GM12891 (cell line): ENCODE measurements at regions not wholly inside any gene's neighbourhood (a gene's known extent, or its start where the extent isn't known, plus 50 kb on each side); places are given as distances from the start of the nearest gene placed in this dataset.

ENCODE experiments used
- DNase-seq: peaks from one replicate; pipeline ENCODE4 v3.0.0; 2011; ENCODE audit warnings: low spot score; ENCODE audit not compliant: insufficient read length
- FAIRE-seq: peaks from 2 replicates; lab custom pipeline; 2011; peaks lifted over from hg19 to GRCh38; lab: Jason Lieb, UNC
- PAX5 ChIP-seq: IDR thresholded peaks from 2 replicates; pipeline ENCODE4 v1.6.1; 2011; ENCODE audit warnings: low read length, moderate library complexity, mild to moderate bottlenecking; ENCODE audit not compliant: insufficient read depth, severe bottlenecking
- POLR2A ChIP-seq: IDR thresholded peaks from 2 replicates; pipeline ENCODE4 v1.6.1; 2011; ENCODE audit warnings: low read depth, low read length, control low read depth
- POLR2AphosphoS5 ChIP-seq: IDR thresholded peaks from 2 replicates; pipeline ENCODE4 v1.6.1; 2011; ENCODE audit warnings: low read depth, low read length, control low read depth
- POU2F2 ChIP-seq: IDR thresholded peaks from 2 replicates; pipeline ENCODE4 v1.6.1; 2011; ENCODE audit warnings: low read depth, mild to moderate bottlenecking, control low read depth, low read length, moderate library complexity
- SPI1 ChIP-seq: IDR thresholded peaks from 2 replicates; pipeline ENCODE4 v1.6.1; 2011; ENCODE audit warnings: low read depth, low read length, control low read depth
- TAF1 ChIP-seq: IDR thresholded peaks from 2 replicates; pipeline ENCODE4 v1.6.1; 2011; ENCODE audit warnings: low read depth, low read length, control low read depth

GRCh38 chrX:35682476-35682875 is 115.7 kb upstream of the MAGEB16 start:
- TF ChIP-seq PAX5 (no peak), SPI1 (no peak), POU2F2 (no peak), POLR2AphosphoS5 (no peak), TAF1 (no peak), POLR2A (no peak)
- no peak for FAIRE-seq
- DNase-seq = no peak

- TF ChIP-seq PAX5 = no peak
- no peak for TF ChIP-seq TAF1
- TF ChIP-seq POLR2A = no peak
- no peak for TF ChIP-seq POLR2AphosphoS5
- TF ChIP-seq SPI1 = no peak
- TF ChIP-seq POU2F2 = no peak
- DNase-seq (no peak), FAIRE-seq (no peak)
These were observed 101.3 kb upstream of the MAGEB16 start for GRCh38 chrX:35696760-35697234.

GRCh38 chrX:35699642-35700041 is 98.5 kb upstream of the MAGEB16 start:
- FAIRE-seq = peak; percentile 95
- DNase-seq = no peak
- TF ChIP-seq SPI1 = peak; percentile 82
- TF ChIP-seq POU2F2 = no peak
- no peak for TF ChIP-seq POLR2AphosphoS5
- TF ChIP-seq TAF1 = no peak

- no peak for DNase-seq
- no peak for FAIRE-seq
- TF ChIP-seq POLR2A (no peak), POU2F2 (no peak), SPI1 (no peak), POLR2AphosphoS5 (no peak), TAF1 (no peak), PAX5 (no peak)
These were observed 98.0 kb upstream of the MAGEB16 start for GRCh38 chrX:35700121-35700520.

GRCh38 chrX:35711281-35711680 is 86.9 kb upstream of the MAGEB16 start:
- FAIRE-seq (no peak), DNase-seq (no peak)
- no peak for TF ChIP-seq POU2F2
- TF ChIP-seq PAX5 = no peak
- TF ChIP-seq POLR2AphosphoS5 = no peak
- no peak for TF ChIP-seq POLR2A
- TF ChIP-seq SPI1 = no peak
- no peak for TF ChIP-seq TAF1

- FAIRE-seq = no peak
- DNase-seq = no peak
- TF ChIP-seq POU2F2 (no peak), POLR2AphosphoS5 (no peak), POLR2A (no peak), TAF1 (no peak), PAX5 (no peak), SPI1 (no peak)
These were observed 76.0 kb upstream of the MAGEB16 start for GRCh38 chrX:35722128-35722527.

DNA sequence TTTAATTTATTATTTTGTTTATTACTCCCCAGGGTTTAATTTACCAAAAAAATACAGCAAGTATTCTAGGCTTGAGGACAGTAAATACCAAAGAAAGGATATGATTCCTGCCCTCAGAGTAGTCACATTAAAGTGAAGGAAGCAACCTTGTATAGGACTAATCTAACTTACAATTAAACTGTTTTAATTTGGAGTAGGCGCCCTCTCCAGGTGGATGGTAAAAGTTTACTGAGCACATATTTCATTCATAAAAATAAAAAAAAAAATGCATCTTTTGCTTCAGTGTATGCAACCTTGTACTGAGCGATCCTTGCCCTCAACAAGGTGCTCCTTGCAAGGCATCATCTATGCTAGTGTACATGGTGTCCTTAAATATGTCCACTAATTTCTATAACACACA is 72.0 kb upstream of the MAGEB16 start:
- FAIRE-seq = no peak
- TF ChIP-seq SPI1 (no peak), TAF1 (no peak), POLR2AphosphoS5 (no peak), POU2F2 (no peak), POLR2A (no peak), PAX5 (no peak)
- DNase-seq = no peak

DNA sequence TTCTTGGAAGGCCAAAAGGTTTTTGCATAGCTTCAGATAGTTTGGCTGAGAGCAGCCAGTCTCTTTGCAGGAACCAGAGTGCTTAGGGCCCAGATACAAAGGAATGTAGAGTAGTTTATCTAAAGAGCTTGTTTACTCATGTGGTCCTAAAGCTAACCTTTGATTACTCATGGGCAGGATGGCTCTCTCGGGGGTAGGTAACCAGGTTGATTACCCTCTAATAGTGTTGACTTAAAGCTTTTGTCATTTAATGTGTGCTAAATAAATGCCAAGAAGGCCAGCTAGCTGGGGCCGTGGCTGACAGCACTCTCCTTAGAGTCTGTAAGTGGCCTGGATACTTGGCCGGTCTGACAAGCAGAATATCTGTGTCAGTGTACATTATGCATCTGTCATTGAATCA is 69.7 kb upstream of the MAGEB16 start:
- DNase-seq = no peak
- FAIRE-seq = no peak
- no peak for TF ChIP-seq POLR2A
- no peak for TF ChIP-seq POLR2AphosphoS5
- no peak for TF ChIP-seq POU2F2
- no peak for TF ChIP-seq PAX5
- TF ChIP-seq SPI1 = no peak
- TF ChIP-seq TAF1 = no peak

DNA sequence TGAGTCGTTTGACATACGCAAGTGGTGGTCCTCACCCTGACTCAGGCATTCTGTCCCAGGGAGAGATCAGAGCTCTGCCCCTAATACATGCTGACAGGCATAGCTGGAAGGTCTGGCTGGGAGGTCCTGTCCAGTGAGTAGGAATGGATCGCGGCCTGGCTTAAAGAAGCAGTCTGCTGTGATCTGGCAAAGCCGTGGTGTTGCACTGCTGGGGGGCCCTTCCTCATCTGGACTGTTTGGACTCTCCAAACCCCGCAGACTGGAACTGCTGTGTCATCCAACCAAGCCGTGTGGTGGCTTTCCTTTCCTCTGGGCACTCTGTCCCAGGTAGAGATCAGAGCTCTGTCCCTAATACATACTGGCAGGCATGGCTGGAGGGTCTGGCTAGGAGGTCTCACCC is 64.3 kb upstream of the MAGEB16 start:
- TF ChIP-seq SPI1 (no peak), PAX5 (no peak), POU2F2 (no peak), TAF1 (no peak), POLR2A (no peak), POLR2AphosphoS5 (no peak)
- FAIRE-seq (no peak), DNase-seq (no peak)

DNA sequence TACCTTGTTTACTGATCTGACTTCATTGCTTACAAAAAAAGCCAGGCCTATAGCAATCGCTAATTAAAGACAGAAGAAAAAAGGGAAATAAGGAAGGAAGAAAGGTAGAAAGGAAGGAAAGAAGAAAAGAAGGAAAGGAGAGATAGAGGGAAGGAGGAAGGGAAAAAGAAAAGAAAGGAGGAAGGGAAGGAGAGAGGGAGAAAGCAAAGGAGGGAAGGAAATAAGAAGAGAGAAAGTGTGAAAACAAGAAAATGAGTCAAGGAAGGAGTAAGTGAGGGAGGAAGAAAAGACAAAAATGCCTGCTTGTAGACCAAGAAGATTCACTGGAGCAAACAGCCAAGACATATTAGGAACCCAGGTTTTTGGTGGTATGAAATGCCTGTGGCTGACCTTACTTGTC is 57.0 kb upstream of the MAGEB16 start:
- DNase-seq (no peak), FAIRE-seq (no peak)
- TF ChIP-seq POLR2AphosphoS5 (no peak), PAX5 (no peak), POLR2A (no peak)
